SJSA1 (cell line): ENCODE measurements at regions not wholly inside any gene's neighbourhood (a gene's known extent, or its start where the extent isn't known, plus 50 kb on each side); places are given as distances from the start of the nearest gene placed in this dataset.

Experiments used
- DNase-seq, 2 experiments: peaks; one replicate each; pipeline ENCODE4 v3.0.0-alpha.2; 2015 to 2020; ENCODE audit warnings: low spot score in 2 of 2, low read depth in 1 of 2
- H3K27ac ChIP-seq: fragments of 250-450 bp; sonication (Bioruptor Pico); 2 replicates; pipeline ENCODE4 v1.5.1; 2020; ENCODE audit warnings: mild to moderate bottlenecking, moderate library complexity
- H3K27me3 ChIP-seq: fragments of 250-450 bp; sonication (Bioruptor Pico); replicated peaks from 2 replicates; pipeline ENCODE4 v1.5.1; 2020; ENCODE audit warnings: mild to moderate bottlenecking, moderate library complexity
- H3K36me3 ChIP-seq: fragments of 250-450 bp; sonication (Bioruptor Pico); 2 replicates; pipeline ENCODE4 v1.5.1; 2020; ENCODE audit warnings: mild to moderate bottlenecking
- H3K4me1 ChIP-seq: fragments of 250-450 bp; sonication (Bioruptor Pico); replicated peaks from 2 replicates; pipeline ENCODE4 v1.6.1; 2021; ENCODE audit warnings: mild to moderate bottlenecking
- H3K4me3 ChIP-seq: fragments of 250-450 bp; sonication (Bioruptor Pico); 2 replicates; pipeline ENCODE4 v1.5.1; 2020; ENCODE audit warnings: mild to moderate bottlenecking
- H3K9me3 ChIP-seq: fragments of 250-450 bp; sonication (Bioruptor Pico); replicated peaks from 2 replicates; pipeline ENCODE4 v1.5.1; 2020; ENCODE audit warnings: mild to moderate bottlenecking

DNA sequence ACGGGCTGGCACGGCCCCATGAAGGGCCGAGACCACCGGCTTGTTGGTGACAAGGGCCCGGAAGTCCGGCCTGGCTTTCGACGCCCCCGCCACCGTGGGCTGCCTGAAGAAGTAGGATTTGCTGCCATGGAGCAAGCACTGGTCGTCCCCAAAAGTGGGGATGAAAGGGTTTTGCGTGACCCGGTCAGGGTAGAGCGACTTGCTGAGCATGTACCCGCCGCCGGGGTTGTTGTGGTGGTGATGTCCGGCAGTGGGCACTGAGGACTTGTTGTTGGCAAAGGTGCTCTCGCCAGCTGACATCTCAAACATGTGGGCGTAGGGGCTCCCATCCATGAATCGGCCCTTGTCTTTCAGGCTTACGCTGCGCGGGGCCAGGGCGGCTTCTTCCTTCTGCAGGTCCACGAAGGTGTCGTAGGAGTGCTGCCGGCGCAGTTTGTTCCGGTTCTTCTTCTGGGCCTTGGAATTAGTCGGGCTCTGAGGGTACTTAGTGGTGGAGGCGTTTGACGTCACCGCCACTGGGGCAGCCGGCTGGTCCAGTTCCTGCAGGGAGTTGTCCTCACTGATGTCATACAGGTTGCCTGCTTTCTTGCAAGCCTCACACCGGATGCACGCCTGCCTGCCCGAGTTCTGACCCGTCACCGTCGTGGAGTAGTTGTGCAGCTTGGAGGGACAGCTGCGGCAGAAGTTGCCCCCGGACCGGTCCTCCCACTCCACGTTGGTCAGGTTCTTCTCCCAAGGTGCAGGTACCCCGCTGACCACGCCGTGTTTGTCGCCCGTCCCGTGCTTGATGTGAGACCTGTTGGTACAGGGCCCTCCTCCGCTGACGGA is 366.6 kb downstream of the EMP1 start:
- H3K9me3 ChIP-seq, result no peaks in the 10 kb centered on the region
- H3K4me3 ChIP-seq, result no peak overlapping the region
- no peak for DNase-seq
- no peak overlapping the region for H3K27ac ChIP-seq
- no peaks in the 10 kb centered on the region for H3K36me3 ChIP-seq
- no peaks in the 10 kb centered on the region for H3K4me1 ChIP-seq
- no peaks in the 10 kb centered on the region for H3K27me3 ChIP-seq

DNA sequence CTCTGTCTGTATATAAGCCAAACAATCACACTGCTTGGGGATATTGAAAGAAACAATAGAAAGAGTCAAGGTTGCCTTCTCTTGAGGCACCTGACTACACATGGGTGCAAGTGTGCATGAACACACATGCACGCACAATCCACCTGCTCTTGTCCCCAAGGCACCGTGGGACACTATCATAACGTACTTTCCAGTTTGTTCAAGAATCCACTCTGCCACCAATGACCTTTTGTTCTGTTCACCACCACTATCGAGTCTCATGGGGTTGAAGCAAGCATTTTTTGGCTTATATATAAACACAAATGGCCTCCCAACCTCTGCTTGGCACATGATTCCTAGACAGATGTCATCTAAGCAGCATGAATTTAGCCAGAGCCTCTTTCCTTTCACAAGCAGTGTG is 365.4 kb downstream of the EMP1 start:
- H3K4me1 ChIP-seq, result no peaks in the 10 kb centered on the region
- H3K36me3 ChIP-seq, result no peaks in the 10 kb centered on the region
- no peak overlapping the region for H3K4me3 ChIP-seq
- no peaks in the 10 kb centered on the region for H3K27me3 ChIP-seq
- no peak for DNase-seq
- no peaks in the 10 kb centered on the region for H3K9me3 ChIP-seq
- no peak overlapping the region for H3K27ac ChIP-seq

DNA sequence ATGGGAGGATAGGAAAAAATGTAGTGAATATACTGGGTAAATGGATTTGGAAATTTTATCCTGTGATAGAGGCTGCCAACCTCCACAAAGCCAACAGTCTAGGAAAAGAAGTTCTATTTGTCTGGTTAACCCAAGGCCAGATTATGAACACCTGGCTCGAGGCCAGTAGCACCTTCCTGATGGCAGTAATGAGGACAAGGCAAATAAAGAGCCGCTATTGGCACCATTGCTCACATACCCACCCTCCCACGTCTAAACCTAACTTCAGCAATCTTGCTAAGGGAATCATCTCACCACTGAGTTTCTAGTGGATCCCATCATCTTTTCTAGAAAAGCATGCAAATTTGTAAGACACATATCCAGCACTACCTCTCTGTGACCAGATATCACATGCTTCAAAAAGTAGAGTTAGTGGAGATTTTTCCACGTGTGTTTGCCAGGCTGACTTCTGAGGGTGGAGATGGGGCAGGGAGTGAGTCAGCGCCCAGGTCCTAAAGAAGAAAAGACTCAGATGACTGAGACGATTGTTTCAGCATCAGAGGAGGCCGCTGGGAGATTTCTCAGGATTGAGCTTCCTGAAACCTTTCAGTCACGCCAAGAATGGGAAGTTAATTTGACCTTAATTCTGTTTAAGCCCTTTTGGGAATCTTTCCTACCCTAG is 362.9 kb downstream of the EMP1 start:
- H3K36me3 ChIP-seq, result no peaks in the 10 kb centered on the region
- no peaks in the 10 kb centered on the region for H3K9me3 ChIP-seq
- no peak overlapping the region for H3K4me3 ChIP-seq
- DNase-seq, result no peak
- H3K27ac ChIP-seq, result no peak overlapping the region
- H3K4me1 ChIP-seq, result no peaks in the 10 kb centered on the region
- H3K27me3 ChIP-seq, result 0 out of 2 replicates have a peak, but pooled peaks cover 3% of the 10 kb centered on the region

DNA sequence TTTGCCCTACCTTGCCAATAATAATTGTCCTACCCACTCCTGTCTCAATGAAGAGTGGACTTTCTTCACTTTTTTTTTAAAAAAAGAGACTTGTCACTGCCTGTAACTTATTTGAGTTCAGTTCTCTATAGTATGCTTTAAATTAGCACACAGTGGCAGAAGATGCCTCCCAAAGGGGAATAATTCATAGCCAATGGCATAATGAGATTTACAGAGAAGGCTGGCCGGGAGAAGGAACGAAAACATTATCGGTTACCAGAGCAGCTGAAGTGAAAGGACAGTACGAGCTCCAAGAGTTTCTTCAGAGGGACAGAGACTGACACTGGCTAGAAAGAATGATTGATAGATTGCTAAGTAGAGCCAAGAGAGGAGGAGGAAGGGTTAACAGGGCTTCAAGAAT is 356.3 kb downstream of the EMP1 start:
- Histone ChIP-seq H3K27ac (no peak overlapping the region), H3K4me3 (no peak overlapping the region), H3K9me3 (no peaks in the 10 kb centered on the region), H3K36me3 (no peaks in the 10 kb centered on the region), H3K27me3 (peaks cover 10% of the 10 kb centered on the region; the same call in 1 of the 2 replicates), H3K4me1 (no peaks in the 10 kb centered on the region)
- no peak for DNase-seq

DNA sequence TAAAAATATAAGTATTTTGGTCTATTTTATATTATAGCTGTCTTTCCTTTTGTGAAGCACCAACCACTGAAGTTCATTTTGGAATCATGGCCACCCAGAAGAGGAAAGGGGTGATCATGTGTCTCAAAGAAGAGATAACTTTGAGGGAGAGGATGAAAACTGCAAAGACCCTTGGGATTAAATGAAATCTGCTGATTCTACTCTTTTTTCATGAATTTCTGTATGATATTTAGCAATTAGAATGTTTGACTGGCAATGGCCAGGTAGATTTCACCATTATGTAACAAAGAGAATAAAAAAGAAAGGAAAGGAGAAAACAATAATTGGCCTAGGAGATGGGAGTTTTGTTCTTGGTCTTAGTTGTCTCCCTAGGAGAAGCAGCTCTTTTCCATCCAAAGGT is 350.8 kb downstream of the EMP1 start:
- Histone ChIP-seq H3K36me3 (no peaks in the 10 kb centered on the region), H3K27ac (no peak overlapping the region), H3K4me1 (no peaks in the 10 kb centered on the region), H3K4me3 (no peak overlapping the region), H3K27me3 (peaks cover 4% of the 10 kb centered on the region), H3K9me3 (no peaks in the 10 kb centered on the region)
- DNase-seq, result no peak

- no peaks in the 10 kb centered on the region for H3K9me3 ChIP-seq
These were observed 349.7 kb downstream of the EMP1 start for GRCh38 chr12:13546231-13546630.

GRCh38 chr12:13539051-13539450 is 342.5 kb downstream of the EMP1 start:
- Histone ChIP-seq H3K9me3 (no peaks in the 10 kb centered on the region), H3K27me3 (no peaks in the 10 kb centered on the region; the same call in 1 of the 2 replicates), H3K27ac (no peak overlapping the region), H3K4me1 (no peaks in the 10 kb centered on the region), H3K36me3 (no peaks in the 10 kb centered on the region), H3K4me3 (no peak overlapping the region)
- DNase-seq, result no peak

More at GRCh38 chr12:13546231-13546630, 349.7 kb downstream of the EMP1 start:
- H3K36me3 ChIP-seq, result no peaks in the 10 kb centered on the region
- H3K27ac ChIP-seq, result no peak overlapping the region
- DNase-seq, result no peak
- no peaks in the 10 kb centered on the region for H3K4me1 ChIP-seq
- no peak overlapping the region for H3K4me3 ChIP-seq
- peaks cover 4% of the 10 kb centered on the region for H3K27me3 ChIP-seq

DNA sequence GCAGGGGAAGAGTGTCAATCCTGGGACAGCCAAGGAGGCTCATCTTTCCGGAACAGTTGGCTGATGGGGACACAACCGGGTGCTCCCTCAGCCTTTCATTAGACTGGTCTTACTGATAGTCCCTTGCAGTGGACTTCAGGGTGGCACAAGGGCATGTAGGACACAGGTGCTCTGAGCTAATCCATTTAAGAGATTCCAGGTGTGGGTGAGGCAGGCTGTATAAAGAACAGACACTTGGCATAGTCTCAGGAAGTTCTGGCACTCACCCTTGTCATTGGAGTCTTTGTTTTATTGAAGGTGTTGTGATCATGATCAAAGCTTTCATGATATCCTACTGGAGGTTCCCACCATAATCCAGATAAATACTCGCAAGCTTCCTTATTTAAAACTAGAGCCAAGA is 341.6 kb downstream of the EMP1 start:
- no peak for DNase-seq
- no peak overlapping the region for H3K4me3 ChIP-seq
- no peaks in the 10 kb centered on the region for H3K27me3 ChIP-seq
- H3K36me3 ChIP-seq, result no peaks in the 10 kb centered on the region
- H3K4me1 ChIP-seq, result no peaks in the 10 kb centered on the region
- H3K27ac ChIP-seq, result no peak overlapping the region
- H3K9me3 ChIP-seq, result no peaks in the 10 kb centered on the region

- Histone ChIP-seq H3K4me3 (no peak overlapping the region), H3K27ac (no peak overlapping the region), H3K9me3 (no peaks in the 10 kb centered on the region), H3K27me3 (no peaks in the 10 kb centered on the region), H3K4me1 (no peaks in the 10 kb centered on the region), H3K36me3 (no peaks in the 10 kb centered on the region)
- DNase-seq, result no peak
These were observed 341.1 kb downstream of the EMP1 start for GRCh38 chr12:13537623-13538022.

GRCh38 chr12:13536219-13536910 is 339.8 kb downstream of the EMP1 start:
- Histone ChIP-seq H3K36me3 (no peaks in the 10 kb centered on the region), H3K27me3 (no peaks in the 10 kb centered on the region), H3K9me3 (no peaks in the 10 kb centered on the region), H3K27ac (no peak overlapping the region), H3K4me1 (no peaks in the 10 kb centered on the region), H3K4me3 (no peak overlapping the region)
- DNase-seq, result no peak

DNA sequence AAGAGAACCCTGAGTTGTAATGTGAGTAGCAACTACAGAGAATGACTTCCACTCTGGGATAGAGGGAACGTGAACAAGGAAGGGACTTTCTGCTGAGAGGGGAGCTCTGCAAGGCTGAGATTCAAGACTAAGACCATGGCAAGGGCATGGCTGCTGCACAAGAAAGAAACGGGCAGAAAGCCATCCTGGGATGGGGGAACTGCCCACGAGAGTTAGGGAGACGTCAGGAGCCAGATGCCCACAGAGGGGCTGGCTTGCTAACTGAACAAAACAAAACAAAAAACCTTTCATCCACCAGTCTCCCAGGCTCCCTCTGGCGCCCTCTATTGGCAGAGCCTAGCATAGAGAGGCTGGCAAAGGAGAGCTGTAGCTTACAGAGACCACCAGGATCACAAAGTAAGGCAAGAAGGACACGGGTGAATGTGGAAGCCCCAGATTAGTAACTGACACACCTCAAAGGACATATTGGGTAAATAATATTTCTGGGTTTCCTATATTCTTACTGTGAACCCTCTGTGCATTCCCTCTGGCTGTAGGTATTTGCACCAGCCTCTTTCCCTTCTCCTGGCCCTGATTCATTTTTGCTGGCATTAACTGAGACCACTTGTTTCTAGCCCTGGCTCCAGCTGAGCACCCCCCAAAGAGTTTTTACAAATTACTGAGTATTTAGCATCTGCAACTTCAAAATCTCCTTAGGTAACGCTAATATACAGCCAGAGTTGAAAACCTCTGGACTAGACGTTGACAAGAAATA is 338.3 kb downstream of the EMP1 start:
- Histone ChIP-seq H3K27me3 (no peaks in the 10 kb centered on the region), H3K27ac (no peak overlapping the region), H3K4me1 (no peaks in the 10 kb centered on the region), H3K9me3 (no peaks in the 10 kb centered on the region), H3K36me3 (no peaks in the 10 kb centered on the region), H3K4me3 (no peak overlapping the region)
- DNase-seq, result peak; percentile 37 to 74

- Histone ChIP-seq H3K4me3 (no peak overlapping the region), H3K9me3 (no peaks in the 10 kb centered on the region), H3K27ac (no peak overlapping the region), H3K36me3 (no peaks in the 10 kb centered on the region), H3K27me3 (no peaks in the 10 kb centered on the region), H3K4me1 (no peaks in the 10 kb centered on the region)
- DNase-seq, result no peak
These were observed 337.7 kb downstream of the EMP1 start for GRCh38 chr12:13534242-13534641.

DNA sequence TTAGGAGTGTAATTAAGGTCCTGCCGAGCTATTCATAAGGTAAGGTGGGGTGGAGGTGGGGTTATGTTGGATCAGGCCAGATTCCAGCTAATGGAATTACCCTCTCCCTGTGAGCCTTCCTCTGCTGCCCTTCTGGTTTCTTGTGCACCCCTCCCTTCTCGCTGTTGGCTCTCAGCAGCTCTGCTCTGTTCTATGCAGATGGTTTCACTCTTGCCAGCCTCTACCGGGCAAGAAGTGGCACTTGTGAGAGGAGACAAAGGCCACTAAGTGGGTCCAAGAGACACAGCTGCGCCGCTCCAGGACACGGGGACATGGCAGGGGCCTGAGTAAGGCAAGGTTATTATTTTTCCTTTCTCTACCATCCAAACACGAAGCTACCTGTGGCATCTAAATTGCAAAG is 334.4 kb downstream of the EMP1 start:
- Histone ChIP-seq H3K4me3 (no peak overlapping the region), H3K27ac (no peak overlapping the region), H3K36me3 (no peaks in the 10 kb centered on the region), H3K4me1 (no peaks in the 10 kb centered on the region), H3K9me3 (no peaks in the 10 kb centered on the region), H3K27me3 (no peaks in the 10 kb centered on the region)
- no peak for DNase-seq
